HCT116 (cell line): ENCODE measurements at regions not wholly inside any gene's neighbourhood (a gene's known extent, or its start where the extent isn't known, plus 50 kb on each side); places are given as distances from the start of the nearest gene placed in this dataset.

Experiments
- ATAC-seq: fragments of 200-7000 bp; cut with Tn5 transposase; 2 replicates; pipeline ENCODE4 v1.9.1; 2020; ENCODE audit warnings: mild to moderate bottlenecking, moderate library complexity
- BruUV-seq: library from RNA; stranded (reverse); fragments of 400-500 nt; replicated peaks from 2 replicates; lab custom pipeline; 2021; lab: Mats Ljungman, UMichigan
- CTCF ChIA-PET: fragments of 300-600 bp; sonication (Branson Sonifier 250); formaldehyde crosslinking; loops from one replicate; lab custom pipeline; 2021; ENCODE audit warnings: antibody characterized with exemption; lab: Charles Lee
- POLR2A ChIA-PET: fragments of 300-600, 350-600 bp; sonication (Branson Sonifier 250); formaldehyde crosslinking; loops from one replicate; lab custom pipeline; 2021; ENCODE audit warnings: antibody characterized with exemption; lab: Charles Lee
- RAD21 ChIA-PET, 2 experiments: fragments of 300-600 bp; sonication (Branson Sonifier 250); formaldehyde crosslinking; loops; one replicate each; lab custom pipeline; 2023; ENCODE audit warnings: low total read pairs in 2 of 2; ENCODE audit not compliant: uncharacterized antibody in 2 of 2, unreplicated experiment in 2 of 2, low non-redundant PET in 1 of 2; lab: Charles Lee
- DNase-seq: peaks from one replicate; pipeline ENCODE4 v3.0.0-alpha.2; 2010; ENCODE audit warnings: low read depth, low spot score
- H2AFZ ChIP-seq: fragments of 200-600 bp; shearing (Covaris generic), sonication (generic); 2 replicates; pipeline ENCODE4 v1.6.1; 2017; ENCODE audit warnings: low read depth, mixed run types, mixed read lengths, antibody characterized with exemption, low read length; ENCODE audit not compliant: poor library complexity, severe bottlenecking
- H3K27ac ChIP-seq: 2 replicates; pipeline ENCODE4 v1.5.1; 2012; ENCODE audit warnings: low read depth, low read length
- H3K27me3 ChIP-seq: fragments of 200-600 bp; sonication (generic); 2 replicates; pipeline ENCODE4 v1.6.1; 2016; ENCODE audit warnings: mixed run types, low read length, mixed read lengths; ENCODE audit not compliant: insufficient read depth
- H3K36me3 ChIP-seq, 2 experiments: fragments of 200-500 bp in 1 of 2; fragments of 200-600 bp in 1 of 2; sonication (Bioruptor generic) in 1 of 2; sonication (generic) in 1 of 2; 2 replicates each; pipeline versions ENCODE4 v1.5.1 to v1.6.1; 2014 to 2016; ENCODE audit warnings: low read length in 2 of 2, inconsistent platforms in 1 of 2, mixed read lengths in 1 of 2, mixed run types in 1 of 2; ENCODE audit not compliant: insufficient read depth in 2 of 2, control insufficient read depth in 1 of 2
- H3K4me1 ChIP-seq, 2 experiments: fragments of 200-600 bp in 1 of 2; sonication (generic) in 1 of 2; 2 replicates each; pipeline versions ENCODE4 v1.5.1 to v1.6.1; 2012 to 2017; ENCODE audit warnings: low read length in 2 of 2, inconsistent platforms in 1 of 2, mild to moderate bottlenecking in 1 of 2, mixed read lengths in 1 of 2, mixed run types in 1 of 2, moderate library complexity in 1 of 2; ENCODE audit not compliant: insufficient read depth in 2 of 2, control insufficient read depth in 1 of 2
- H3K4me2 ChIP-seq: fragments of 200-600 bp; sonication (generic); 2 replicates; pipeline ENCODE4 v1.6.1; 2017; ENCODE audit warnings: mixed run types, low read length, mixed read lengths
- H3K4me3 ChIP-seq, 2 experiments: fragments of 200-600 bp in 1 of 2; sonication (generic) in 1 of 2; replicated peaks in 1 of 2; 2 replicates each; pipeline ENCODE4 v1.5.1; 2011 to 2016; ENCODE audit warnings: low read length in 2 of 2, control low read depth in 1 of 2, low read depth in 1 of 2, mild to moderate bottlenecking in 1 of 2, mixed read lengths in 1 of 2, mixed run types in 1 of 2
- H3K79me2 ChIP-seq: fragments of 200-600 bp; sonication (generic); 2 replicates; pipeline ENCODE4 v1.6.1; 2017; ENCODE audit warnings: mild to moderate bottlenecking, mixed run types, low read length, moderate library complexity, mixed read lengths; ENCODE audit not compliant: insufficient read depth
- H3K9ac ChIP-seq: fragments of 200-600 bp; sonication (generic); 2 replicates; pipeline ENCODE4 v1.6.1; 2016; ENCODE audit warnings: low read length, mixed read lengths
- H3K9me2 ChIP-seq: fragments of 200-600 bp; sonication (generic), shearing (Covaris generic); 2 replicates; pipeline ENCODE4 v1.6.1; 2017; ENCODE audit warnings: mixed run types, mild to moderate bottlenecking, moderate library complexity; ENCODE audit not compliant: insufficient read depth
- H3K9me3 ChIP-seq, 2 experiments: fragments of 200-500 bp in 1 of 2; fragments of 200-600 bp in 1 of 2; sonication (Bioruptor generic) in 1 of 2; sonication (generic) in 1 of 2; 2 replicates each; pipeline ENCODE4 v1.6.1; 2014 to 2017; ENCODE audit warnings: low read length in 2 of 2, mixed read lengths in 2 of 2, inconsistent platforms in 1 of 2, low read depth in 1 of 2, mild to moderate bottlenecking in 1 of 2, mixed run types in 1 of 2, moderate library complexity in 1 of 2; ENCODE audit not compliant: control insufficient read depth in 1 of 2, insufficient read depth in 1 of 2
- H4K20me1 ChIP-seq: fragments of 200-600 bp; sonication (generic), shearing (Covaris generic); 2 replicates; pipeline ENCODE4 v1.6.1; 2017; ENCODE audit warnings: mixed run types, mild to moderate bottlenecking, moderate library complexity; ENCODE audit not compliant: insufficient read depth
- CEBPB ChIP-seq: IDR thresholded peaks from 2 replicates; pipeline ENCODE4 v1.6.1; 2012; ENCODE audit warnings: low read depth
- CTCF ChIP-seq, 3 experiments: fragments of 200-600 bp in 1 of 3; sonication (generic) in 1 of 3; IDR thresholded peaks in 2 of 3; conservative IDR thresholded peaks in 1 of 3; 2 replicates each; pipeline ENCODE4 v1.5.1; 2012 to 2017; ENCODE audit warnings: low read depth in 2 of 3, low read length in 2 of 3, antibody characterized with exemption in 1 of 3, borderline replicate concordance in 1 of 3, control low read depth in 1 of 3, mild to moderate bottlenecking in 1 of 3, mixed read lengths in 1 of 3, mixed run types in 1 of 3, moderate library complexity in 1 of 3; ENCODE audit not compliant: insufficient read depth in 1 of 3
- EZH2 ChIP-seq: fragments of 200-600 bp; sonication (generic); IDR thresholded peaks from 2 replicates; pipeline ENCODE4 v1.6.1; 2017; ENCODE audit warnings: antibody characterized with exemption, mixed run types
- FOSL1 ChIP-seq: IDR thresholded peaks from 2 replicates; pipeline ENCODE4 v1.6.1; 2012; ENCODE audit warnings: low read depth
- MAX ChIP-seq: IDR thresholded peaks from 2 replicates; pipeline ENCODE4 v1.6.1; 2012
- POLR2A ChIP-seq: IDR thresholded peaks from 2 replicates; pipeline ENCODE4 v1.7.0; 2011; ENCODE audit warnings: borderline replicate concordance; ENCODE audit not compliant: insufficient read depth, insufficient read length; ENCODE audit errors: extremely low read depth
- REST ChIP-seq: IDR thresholded peaks from 2 replicates; pipeline ENCODE4 v1.6.1; 2012; ENCODE audit warnings: low read depth
- SIN3A ChIP-seq: IDR thresholded peaks from 2 replicates; pipeline ENCODE4 v1.6.1; 2012; ENCODE audit warnings: low read depth
- SRF ChIP-seq: IDR thresholded peaks from 2 replicates; pipeline ENCODE4 v1.6.1; 2012; ENCODE audit warnings: low read depth
- TCF7L2 ChIP-seq: IDR thresholded peaks from 2 replicates; pipeline ENCODE4 v1.7.0; 2011; ENCODE audit warnings: borderline replicate concordance, inconsistent platforms; ENCODE audit not compliant: insufficient read depth, insufficient read length; ENCODE audit errors: extremely low read depth
- YY1 ChIP-seq: IDR thresholded peaks from 2 replicates; pipeline ENCODE4 v1.6.1; 2011; ENCODE audit warnings: low read length, low read depth, moderate library complexity, mild to moderate bottlenecking; ENCODE audit not compliant: insufficient replicate concordance; ENCODE audit errors: extremely low read depth
- ZBTB33 ChIP-seq: IDR thresholded peaks from 2 replicates; pipeline ENCODE4 v1.6.1; 2011; ENCODE audit warnings: mild to moderate bottlenecking, low read length, moderate library complexity; ENCODE audit not compliant: insufficient replicate concordance; ENCODE audit errors: extremely low read depth
- ZNF274 ChIP-seq: fragments of 200-500 bp; sonication (Bioruptor generic); IDR thresholded peaks from 2 replicates; pipeline ENCODE4 v1.6.1; 2014; ENCODE audit warnings: mild to moderate bottlenecking, low read depth, low read length, inconsistent platforms
- intact Hi-C: fragments of 100-400 bp; cut with micrococcal nuclease; formaldehyde crosslinking; loops from 2 replicates; pipeline ENCODE4 v1.10.0; 2022

- no peak for TF ChIP-seq FOSL1
- TF ChIP-seq MAX, result no peak
- no peak for TF ChIP-seq SRF
- TF ChIP-seq REST, result no peak
- TF ChIP-seq EZH2, result no peak
- TF ChIP-seq POLR2A, result no peak
- no peak for TF ChIP-seq CEBPB
These were observed 2206.6 kb downstream of the MAT2B start (continued) for GRCh38 chr5:165712011-165712410.

- TF ChIP-seq ZNF274 (no peak), ZBTB33 (no peak), FOSL1 (no peak), TCF7L2 (no peak), SIN3A (no peak), CTCF (IDR thresholded peaks at IDR 0.05 in 2 of 3, conservative IDR thresholded peaks at IDR 0.05 in 1 of 3; ENCODE audit: borderline replicate concordance in 1 of 3, insufficient read depth in 1 of 3, low read depth in 2 of 3, low read length in 2 of 3) (no peak), YY1 (no peak)
- TF ChIP-seq, all 23 proteins: peak for 0
- no peaks in the 10 kb centered on the region for H3K27me3 ChIP-seq
- H3K4me3 ChIP-seq, result no peak overlapping the region
- H4K20me1 ChIP-seq, result no peaks in the 10 kb centered on the region
- DNase-seq, result no peak
- no peaks in the 10 kb centered on the region for H3K36me3 ChIP-seq
- ChIA-PET CTCF (no interaction called here), RAD21 (no interaction called here), POLR2A (no interaction called here)
- H2AFZ ChIP-seq, result no peak overlapping the region
- H3K79me2 ChIP-seq, result no peaks in the 10 kb centered on the region
- peaks cover 0 to 13% of the 10 kb centered on the region in 2 experiments; a peak in 2 of 4 replicates for H3K9me3 ChIP-seq
- H3K4me2 ChIP-seq, result no peak overlapping the region
- no peak overlapping the region for H3K9ac ChIP-seq
- BruUV-seq, result no TSS peak
- intact Hi-C loops, result no loop called here
- ATAC-seq, result no peak
- H3K4me1 ChIP-seq, result no peaks in the 10 kb centered on the region
- no peak overlapping the region for H3K27ac ChIP-seq
- no peaks in the 10 kb centered on the region for H3K9me2 ChIP-seq
These were observed 2209.2 kb downstream of the MAT2B start for GRCh38 chr5:165714598-165714997.
